ENCODE measurements at regions not wholly inside any gene's neighbourhood (a gene's known extent, or its start where the extent isn't known, plus 50 kb on each side); places are given as distances from the start of the nearest gene placed in this dataset.

DNA sequence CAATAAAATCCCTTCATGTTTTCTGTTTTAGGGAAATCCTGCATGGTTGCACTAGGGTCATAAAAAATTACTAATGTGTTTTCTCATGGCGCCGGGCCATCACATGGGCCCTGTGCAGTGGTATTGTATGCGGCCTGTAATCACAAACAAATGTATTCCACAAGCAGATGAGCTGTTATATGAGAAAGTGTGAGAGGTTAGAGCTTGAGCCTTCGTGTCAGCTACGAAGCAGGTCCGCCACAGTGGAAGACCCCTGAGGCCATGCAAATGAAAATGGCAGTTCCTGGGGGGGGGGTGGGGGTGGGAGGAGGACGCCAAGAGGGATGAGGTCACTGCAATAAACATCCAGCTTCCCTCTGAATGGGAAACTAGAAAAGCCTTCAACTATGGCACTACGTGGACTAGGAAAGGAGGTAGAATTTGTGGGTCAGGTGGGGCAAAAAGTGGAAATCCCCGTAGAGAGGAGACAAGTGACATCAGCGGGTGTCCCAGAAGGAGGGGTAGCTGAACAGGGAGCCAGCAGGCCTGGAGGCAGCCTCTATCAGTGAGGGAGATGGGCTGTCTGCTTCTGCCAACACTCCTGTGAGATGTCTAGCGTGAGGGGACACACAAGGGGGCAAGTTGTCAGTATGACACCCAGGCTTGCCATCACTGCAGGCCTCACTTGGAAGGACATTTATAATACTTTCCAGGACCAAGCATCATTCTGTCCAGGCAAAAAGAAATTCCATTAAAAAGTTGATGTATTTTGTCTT lies 130.3 kb upstream of the CTAGE1 start:
- TF ChIP-seq EP300 (IDR thresholded peaks at IDR 0.05) (no peak), POLR2AphosphoS5 (IDR thresholded peaks at IDR 0.05) (no peak), POLR2A (IDR thresholded peaks at IDR 0.05) (no peak)
- TF ChIP-seq, protein P1, sequence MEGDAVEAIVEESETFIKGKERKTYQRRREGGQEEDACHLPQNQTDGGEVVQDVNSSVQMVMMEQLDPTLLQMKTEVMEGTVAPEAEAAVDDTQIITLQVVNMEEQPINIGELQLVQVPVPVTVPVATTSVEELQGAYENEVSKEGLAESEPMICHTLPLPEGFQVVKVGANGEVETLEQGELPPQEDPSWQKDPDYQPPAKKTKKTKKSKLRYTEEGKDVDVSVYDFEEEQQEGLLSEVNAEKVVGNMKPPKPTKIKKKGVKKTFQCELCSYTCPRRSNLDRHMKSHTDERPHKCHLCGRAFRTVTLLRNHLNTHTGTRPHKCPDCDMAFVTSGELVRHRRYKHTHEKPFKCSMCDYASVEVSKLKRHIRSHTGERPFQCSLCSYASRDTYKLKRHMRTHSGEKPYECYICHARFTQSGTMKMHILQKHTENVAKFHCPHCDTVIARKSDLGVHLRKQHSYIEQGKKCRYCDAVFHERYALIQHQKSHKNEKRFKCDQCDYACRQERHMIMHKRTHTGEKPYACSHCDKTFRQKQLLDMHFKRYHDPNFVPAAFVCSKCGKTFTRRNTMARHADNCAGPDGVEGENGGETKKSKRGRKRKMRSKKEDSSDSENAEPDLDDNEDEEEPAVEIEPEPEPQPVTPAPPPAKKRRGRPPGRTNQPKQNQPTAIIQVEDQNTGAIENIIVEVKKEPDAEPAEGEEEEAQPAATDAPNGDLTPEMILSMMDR (IDR thresholded peaks at IDR 0.05): no peak
- Histone ChIP-seq H3K4me1 (no peaks in the 10 kb centered on the region), H3K4me3 (no peak overlapping the region), H3K27me3 (no peaks in the 10 kb centered on the region), H3K36me3 (no peaks in the 10 kb centered on the region), H3K9me3 (no peaks in the 10 kb centered on the region), H3K27ac (no peak overlapping the region)
- WGBS: 62% methylated on average over 11 of the region's 11 CpGs
- DNase-seq (ENCODE audit: low spot score in 2 of 2): no peak

DNA sequence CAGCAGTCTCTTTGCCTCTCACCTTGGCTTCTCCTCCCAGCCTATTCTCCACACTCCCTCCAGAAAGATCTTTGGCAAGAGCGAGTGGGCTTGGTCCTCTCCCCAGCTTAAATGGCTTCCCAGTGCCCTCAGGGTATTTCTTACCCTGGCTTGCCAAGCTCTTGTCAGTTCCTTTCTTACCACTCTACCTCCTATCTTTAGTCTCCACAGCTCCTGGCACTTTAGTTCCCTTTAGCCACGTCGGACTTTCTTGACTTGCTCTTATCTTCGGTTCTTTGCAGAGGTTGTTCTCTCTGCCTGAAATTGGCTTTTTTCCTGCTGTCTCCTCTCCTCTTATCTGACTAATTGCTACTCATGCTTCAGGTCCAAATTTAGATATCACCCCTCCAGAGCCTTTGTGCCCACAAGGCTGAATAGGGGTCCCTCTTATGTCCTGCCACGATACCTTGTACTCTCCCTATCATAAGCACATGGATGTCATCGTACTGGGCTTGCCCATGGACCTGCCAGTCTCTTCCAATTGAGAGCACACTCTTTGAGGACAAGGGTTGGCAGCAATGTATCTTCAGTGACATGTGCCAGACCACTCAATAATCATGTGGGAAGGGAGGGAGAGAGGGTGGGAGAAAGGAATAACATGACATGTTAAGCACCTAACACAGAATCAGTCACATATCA lies 131.7 kb upstream of the CTAGE1 start:
- 76% methylated on average over 6 of the region's 6 CpGs for WGBS
- H3K27ac ChIP-seq: no peak overlapping the region
- no peaks in the 10 kb centered on the region for H3K27me3 ChIP-seq
- no peak overlapping the region for H3K4me3 ChIP-seq
- no peak for TF ChIP-seq POLR2AphosphoS5 (IDR thresholded peaks at IDR 0.05)
- TF ChIP-seq, protein P1 (IDR thresholded peaks at IDR 0.05): no peak
- no peak for TF ChIP-seq EP300 (IDR thresholded peaks at IDR 0.05)
- TF ChIP-seq POLR2A (IDR thresholded peaks at IDR 0.05): no peak
- H3K36me3 ChIP-seq: no peaks in the 10 kb centered on the region
- H3K4me1 ChIP-seq: no peaks in the 10 kb centered on the region
- DNase-seq (ENCODE audit: low spot score in 2 of 2): no peak
- H3K9me3 ChIP-seq: no peaks in the 10 kb centered on the region

DNA sequence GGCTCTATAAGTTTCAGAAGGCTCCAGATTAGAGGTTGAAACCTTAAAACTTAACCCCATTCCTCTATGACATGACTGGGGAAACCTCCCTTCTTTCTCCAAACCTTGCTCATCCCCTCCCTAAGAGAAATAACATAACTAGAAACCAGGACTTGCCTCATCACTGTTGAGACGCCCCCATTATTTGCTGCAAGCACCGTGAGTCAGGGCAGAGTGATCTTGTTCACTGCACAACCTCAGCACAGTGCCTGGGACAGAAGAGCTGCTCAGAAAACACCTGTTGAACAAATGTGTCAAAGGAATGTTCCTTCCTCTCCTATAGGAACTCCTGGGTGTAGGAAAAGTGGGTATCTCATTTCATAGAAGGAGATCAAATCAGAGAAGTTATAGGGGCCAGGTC lies 132.7 kb upstream of the CTAGE1 start:
- no peaks in the 10 kb centered on the region for H3K4me1 ChIP-seq
- no peaks in the 10 kb centered on the region for H3K36me3 ChIP-seq
- H3K27ac ChIP-seq: no peak overlapping the region
- no peak overlapping the region for H3K4me3 ChIP-seq
- H3K27me3 ChIP-seq: no peaks in the 10 kb centered on the region
- TF ChIP-seq, protein P1 (IDR thresholded peaks at IDR 0.05): no peak
- TF ChIP-seq POLR2A (IDR thresholded peaks at IDR 0.05): no peak
- DNase-seq (ENCODE audit: low spot score in 2 of 2): no peak
- no peaks in the 10 kb centered on the region for H3K9me3 ChIP-seq
- 69% methylated on average over 2 of the region's 2 CpGs for WGBS

DNA sequence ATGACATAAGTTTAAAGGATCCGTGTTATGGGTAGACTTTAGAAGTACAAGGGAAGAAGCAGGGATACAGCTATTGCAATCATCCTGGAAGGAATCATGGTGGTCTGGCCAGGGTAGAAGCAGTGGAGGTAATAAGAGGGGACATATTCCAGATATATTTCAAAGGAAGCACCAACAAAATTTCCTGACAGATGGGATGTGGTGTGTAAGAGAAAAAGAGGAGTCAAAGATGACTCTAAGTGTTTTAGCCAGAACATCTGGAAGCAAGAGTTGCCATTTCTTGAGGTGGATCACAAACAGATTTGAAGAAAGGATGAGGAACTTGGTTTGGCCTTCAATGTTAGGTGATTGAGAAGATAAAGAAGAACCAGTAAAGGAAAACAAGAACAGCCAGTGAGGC lies 133.1 kb upstream of the CTAGE1 start:
- H3K9me3 ChIP-seq: no peaks in the 10 kb centered on the region
- 100% methylated on average over 1 of the region's 1 CpG for WGBS
- H3K27me3 ChIP-seq: no peaks in the 10 kb centered on the region
- H3K36me3 ChIP-seq: no peaks in the 10 kb centered on the region
- no peak overlapping the region for H3K4me3 ChIP-seq
- no peak for TF ChIP-seq POLR2AphosphoS5 (IDR thresholded peaks at IDR 0.05)
- TF ChIP-seq, protein P1 (IDR thresholded peaks at IDR 0.05): no peak
- DNase-seq (ENCODE audit: low spot score in 2 of 2): no peak
- H3K27ac ChIP-seq: no peak overlapping the region
- no peaks in the 10 kb centered on the region for H3K4me1 ChIP-seq

DNA sequence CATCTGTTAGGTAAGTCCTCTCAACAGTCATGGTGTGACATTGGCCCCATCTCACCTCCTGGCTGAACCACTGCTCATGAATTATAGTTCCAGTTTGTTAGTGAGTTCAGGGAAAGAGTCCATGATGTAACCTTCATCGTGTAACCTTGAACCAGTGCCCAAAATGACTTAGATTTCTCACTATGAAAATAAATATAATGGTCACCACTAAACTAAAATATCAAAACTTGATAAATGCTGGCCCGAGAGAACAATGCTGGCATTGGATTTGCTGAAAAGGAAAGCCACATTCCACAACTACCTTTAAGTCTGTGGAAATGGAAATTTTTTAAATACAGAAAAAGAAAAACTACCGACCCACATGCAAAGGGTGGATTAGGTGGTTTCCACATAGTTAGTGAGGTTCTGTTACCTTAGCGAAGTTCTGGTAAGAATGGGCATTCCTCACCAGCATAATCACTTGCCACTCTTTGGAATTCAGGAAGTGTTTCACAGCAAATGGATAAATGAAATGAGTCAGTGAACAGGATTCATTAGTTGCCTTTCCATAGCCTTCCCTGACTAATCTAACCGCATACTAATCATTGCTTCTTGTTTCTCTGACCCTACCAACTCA lies 133.9 kb upstream of the CTAGE1 start:
- no peak overlapping the region for H3K27ac ChIP-seq
- TF ChIP-seq POLR2A (IDR thresholded peaks at IDR 0.05): no peak
- TF ChIP-seq, protein P1 (IDR thresholded peaks at IDR 0.05): no peak
- TF ChIP-seq EP300 (IDR thresholded peaks at IDR 0.05): no peak
- TF ChIP-seq POLR2AphosphoS5 (IDR thresholded peaks at IDR 0.05): no peak

More for the DNA sequence above, 133.9 kb upstream of the CTAGE1 start:
- DNase-seq (ENCODE audit: low spot score in 2 of 2): no peak
- 70% methylated on average over 5 of the region's 5 CpGs for WGBS
- H3K9me3 ChIP-seq: no peaks in the 10 kb centered on the region
- no peaks in the 10 kb centered on the region for H3K27me3 ChIP-seq
- no peaks in the 10 kb centered on the region for H3K4me1 ChIP-seq
- no peak overlapping the region for H3K4me3 ChIP-seq
- no peaks in the 10 kb centered on the region for H3K36me3 ChIP-seq

Measured in suprapubic skin (tissue), 4 donors.